ENCODE measurements at regions not wholly inside any gene's neighbourhood (a gene's known extent, or its start where the extent isn't known, plus 50 kb on each side); places are given as distances from the start of the nearest gene placed in this dataset.

- TF ChIP-seq POLR2A (IDR thresholded peaks at IDR 0.05) (no peak), CTCF (IDR thresholded peaks at IDR 0.05) (no peak)
Measured at GRCh38 chr5:121719255-121719654, 132.4 kb upstream of the FTMT start.

Data from Peyer's patch (tissue), 4 donors.